Smooth muscle cell (in vitro differentiated cells): ENCODE measurements at regions not wholly inside any gene's neighbourhood (a gene's known extent, or its start where the extent isn't known, plus 50 kb on each side); places are given as distances from the start of the nearest gene placed in this dataset.

Source experiments
- DNase-seq: peaks from one replicate; lab custom pipeline; 2025; ENCODE audit not compliant: unreplicated experiment; lab: John Stamatoyannopoulos, UW
- H2AFZ ChIP-seq: fragments of 200-600 bp; sonication (generic); 2 replicates; pipeline ENCODE4 v1.6.0; 2016; ENCODE audit warnings: antibody characterized with exemption, low read depth, mild to moderate bottlenecking
- H3F3A ChIP-seq: fragments of 200-600 bp; sonication (generic); 2 replicates; pipeline ENCODE4 v1.6.0; 2017; ENCODE audit warnings: antibody characterized with exemption, low read depth
- H3K27ac ChIP-seq: fragments of 200-600 bp; sonication (generic); 2 replicates; pipeline ENCODE4 v1.5.1; 2016; ENCODE audit warnings: low read depth, mild to moderate bottlenecking
- H3K27me3 ChIP-seq: fragments of 200-600 bp; sonication (generic); 2 replicates; pipeline ENCODE4 v1.6.1; 2016; ENCODE audit warnings: low read depth, mild to moderate bottlenecking
- H3K36me3 ChIP-seq: fragments of 200-600 bp; sonication (generic); 2 replicates; pipeline ENCODE4 v1.5.1; 2016; ENCODE audit warnings: low read depth
- H3K4me1 ChIP-seq: fragments of 200-600 bp; sonication (generic); 2 replicates; pipeline ENCODE4 v1.5.1; 2016; ENCODE audit warnings: low read depth
- H3K4me2 ChIP-seq: fragments of 200-600 bp; sonication (generic); 2 replicates; pipeline ENCODE4 v1.6.0; 2016; ENCODE audit warnings: mild to moderate bottlenecking
- H3K4me3 ChIP-seq: fragments of 200-600 bp; sonication (generic); 2 replicates; pipeline ENCODE4 v1.5.1; 2016; ENCODE audit warnings: mild to moderate bottlenecking
- H3K79me2 ChIP-seq: fragments of 200-600 bp; sonication (generic); 2 replicates; pipeline ENCODE4 v1.6.0; 2016; ENCODE audit warnings: low read depth, mild to moderate bottlenecking
- H3K9ac ChIP-seq: fragments of 200-600 bp; sonication (generic); 2 replicates; pipeline ENCODE4 v1.6.0; 2016; ENCODE audit warnings: low read depth
- H3K9me3 ChIP-seq: fragments of 200-600 bp; sonication (generic); replicated peaks from 2 replicates; pipeline ENCODE4 v1.5.1; 2016; ENCODE audit warnings: low read depth
- H4K20me1 ChIP-seq: fragments of 200-600 bp; sonication (generic); 2 replicates; pipeline ENCODE4 v1.6.0; 2016; ENCODE audit warnings: low read depth
- WGBS: methylation state at CpG from one replicate; pipeline ENCODE4 v1.1.7; 2016; ENCODE audit warnings: low lambda C conversion rate; 5-methylcytosine and 5-hydroxymethylcytosine counted together
- TF ChIP-seq, protein P1 (sequence below): fragments of 200-600 bp; sonication (generic); IDR thresholded peaks from 2 replicates; pipeline ENCODE4 v1.5.1; 2017; ENCODE audit warnings: borderline replicate concordance, mild to moderate bottlenecking, antibody characterized with exemption; ENCODE audit not compliant: insufficient read depth, poor library complexity, severe bottlenecking

DNA sequence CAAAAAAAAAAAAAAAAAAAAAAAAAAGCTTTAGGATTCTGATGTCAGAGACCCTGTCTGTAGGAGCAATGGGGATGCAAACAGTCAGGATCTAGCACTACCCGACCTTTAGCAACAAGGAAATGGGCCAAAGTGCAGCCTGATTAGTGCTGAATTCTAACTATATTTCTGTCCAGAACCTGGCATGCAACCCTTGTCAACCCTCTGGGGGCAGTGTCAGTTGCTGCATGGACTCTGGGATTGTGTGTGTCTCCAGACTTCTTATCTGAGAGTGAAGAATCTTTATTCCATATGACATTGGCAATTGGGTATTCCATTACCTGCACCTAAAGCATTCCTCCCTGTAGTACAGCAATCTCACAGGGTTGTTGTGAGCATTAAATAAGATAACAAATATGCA, 120.3 kb upstream of the CRHR1 start:
- no peaks in the 10 kb centered on the region for H3K79me2 ChIP-seq
- H3K4me2 ChIP-seq = no peak overlapping the region
- no peak for DNase-seq
- no peak overlapping the region for H3K27ac ChIP-seq
- H3K4me1 ChIP-seq = no peaks in the 10 kb centered on the region
- TF ChIP-seq, protein P1, sequence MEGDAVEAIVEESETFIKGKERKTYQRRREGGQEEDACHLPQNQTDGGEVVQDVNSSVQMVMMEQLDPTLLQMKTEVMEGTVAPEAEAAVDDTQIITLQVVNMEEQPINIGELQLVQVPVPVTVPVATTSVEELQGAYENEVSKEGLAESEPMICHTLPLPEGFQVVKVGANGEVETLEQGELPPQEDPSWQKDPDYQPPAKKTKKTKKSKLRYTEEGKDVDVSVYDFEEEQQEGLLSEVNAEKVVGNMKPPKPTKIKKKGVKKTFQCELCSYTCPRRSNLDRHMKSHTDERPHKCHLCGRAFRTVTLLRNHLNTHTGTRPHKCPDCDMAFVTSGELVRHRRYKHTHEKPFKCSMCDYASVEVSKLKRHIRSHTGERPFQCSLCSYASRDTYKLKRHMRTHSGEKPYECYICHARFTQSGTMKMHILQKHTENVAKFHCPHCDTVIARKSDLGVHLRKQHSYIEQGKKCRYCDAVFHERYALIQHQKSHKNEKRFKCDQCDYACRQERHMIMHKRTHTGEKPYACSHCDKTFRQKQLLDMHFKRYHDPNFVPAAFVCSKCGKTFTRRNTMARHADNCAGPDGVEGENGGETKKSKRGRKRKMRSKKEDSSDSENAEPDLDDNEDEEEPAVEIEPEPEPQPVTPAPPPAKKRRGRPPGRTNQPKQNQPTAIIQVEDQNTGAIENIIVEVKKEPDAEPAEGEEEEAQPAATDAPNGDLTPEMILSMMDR = no peak
- H3K36me3 ChIP-seq = no peaks in the 10 kb centered on the region
- H3F3A ChIP-seq = no peaks in the 10 kb centered on the region
- no peaks in the 10 kb centered on the region for H3K9me3 ChIP-seq
- no peak overlapping the region for H2AFZ ChIP-seq
- WGBS = 91% methylated on average over 1 of the region's 1 CpG
- no peaks in the 10 kb centered on the region for H4K20me1 ChIP-seq
- no peak overlapping the region for H3K9ac ChIP-seq
- H3K4me3 ChIP-seq = no peak overlapping the region
- peaks cover 15% of the 10 kb centered on the region for H3K27me3 ChIP-seq

DNA sequence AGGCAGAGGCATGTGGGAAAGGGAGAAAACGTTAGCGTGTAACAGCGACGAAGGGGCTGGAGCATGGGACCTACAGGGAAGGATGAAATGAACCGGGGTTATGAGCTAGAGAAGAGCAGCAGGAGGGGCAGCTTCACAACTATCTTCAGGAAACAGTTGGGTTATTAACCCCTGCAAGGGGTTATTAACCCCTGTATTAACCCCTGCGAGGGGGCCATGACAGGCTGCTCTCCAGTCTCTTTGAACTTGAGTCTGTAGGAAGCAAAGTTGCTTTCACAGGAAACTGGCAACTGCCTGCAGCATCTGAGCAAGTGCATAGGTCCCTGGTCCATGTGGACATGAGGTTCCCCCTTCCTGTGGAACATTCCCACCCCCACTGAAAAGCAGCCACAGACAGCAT, 119.2 kb upstream of the CRHR1 start:
- TF ChIP-seq, protein P1 = no peak
- Histone ChIP-seq H2AFZ (no peak overlapping the region), H3K4me3 (no peak overlapping the region), H4K20me1 (no peaks in the 10 kb centered on the region), H3K36me3 (no peaks in the 10 kb centered on the region), H3K9ac (no peak overlapping the region), H3F3A (no peaks in the 10 kb centered on the region), H3K27me3 (peaks cover 22% of the 10 kb centered on the region), H3K79me2 (no peaks in the 10 kb centered on the region), H3K4me2 (no peak overlapping the region), H3K9me3 (no peaks in the 10 kb centered on the region), H3K4me1 (no peaks in the 10 kb centered on the region), H3K27ac (no peak overlapping the region)
- 90% methylated on average over 6 of the region's 6 CpGs for WGBS
- no peak for DNase-seq

DNA sequence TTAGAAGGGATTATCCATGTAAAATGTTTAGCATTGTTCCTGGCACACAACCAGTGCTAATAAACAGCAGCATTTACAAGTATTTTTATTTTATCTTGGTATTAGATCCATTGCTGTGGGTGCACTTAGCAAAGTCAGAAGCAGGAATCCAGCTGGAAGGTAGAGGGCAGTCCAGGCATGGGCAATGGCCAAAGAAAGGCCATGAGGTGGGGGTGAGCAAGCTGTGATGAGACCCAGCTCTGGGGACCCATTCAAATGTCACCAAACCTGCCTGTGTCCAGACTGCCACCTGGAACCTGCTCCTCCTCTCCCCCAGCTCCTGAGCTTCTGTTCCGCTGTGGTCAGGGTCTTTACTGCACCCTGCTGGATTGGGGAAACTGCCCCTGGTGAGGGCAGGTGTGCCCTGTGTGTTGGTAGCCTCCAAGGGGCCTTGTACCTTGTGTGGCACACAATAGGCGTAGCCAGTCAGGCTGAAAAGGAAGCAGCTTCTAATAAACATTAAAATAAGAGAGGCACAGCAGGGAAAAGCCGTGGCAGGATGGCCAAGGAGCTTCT, 118.0 kb upstream of the CRHR1 start:
- Histone ChIP-seq H3K9me3 (no peaks in the 10 kb centered on the region), H3F3A (no peaks in the 10 kb centered on the region), H3K36me3 (no peaks in the 10 kb centered on the region), H2AFZ (no peak overlapping the region), H3K79me2 (no peaks in the 10 kb centered on the region), H3K9ac (no peak overlapping the region), H4K20me1 (no peaks in the 10 kb centered on the region), H3K4me2 (no peak overlapping the region), H3K4me3 (no peak overlapping the region), H3K27ac (no peak overlapping the region), H3K27me3 (peaks cover 19% of the 10 kb centered on the region), H3K4me1 (no peaks in the 10 kb centered on the region)
- TF ChIP-seq, protein P1 = no peak
- no peak for DNase-seq
- WGBS = 78% methylated on average over 3 of the region's 3 CpGs

DNA sequence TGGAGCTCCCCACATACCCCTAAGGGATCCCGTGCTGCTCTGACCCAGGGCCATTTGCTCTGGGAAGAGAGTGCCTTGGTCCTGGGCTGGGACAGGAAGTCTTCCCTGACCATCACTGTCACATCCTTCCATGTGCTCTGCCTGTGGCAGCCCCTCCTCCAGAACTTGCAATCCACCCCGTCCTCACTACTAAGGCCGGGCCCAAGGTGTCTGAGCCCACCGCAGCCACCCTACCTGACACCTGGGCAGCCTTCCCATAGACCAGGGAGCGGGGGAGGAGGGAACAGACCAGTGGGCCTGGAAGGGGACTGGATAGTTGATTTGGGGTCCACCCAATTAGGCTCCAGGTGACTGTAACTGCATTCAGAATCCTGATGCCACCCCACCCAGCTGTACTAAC, 117.5 kb upstream of the CRHR1 start:
- Histone ChIP-seq H4K20me1 (no peaks in the 10 kb centered on the region), H3K9me3 (no peaks in the 10 kb centered on the region), H3K27ac (no peak overlapping the region), H3F3A (no peaks in the 10 kb centered on the region), H3K4me1 (no peaks in the 10 kb centered on the region), H2AFZ (no peak overlapping the region), H3K36me3 (no peaks in the 10 kb centered on the region), H3K27me3 (peaks cover 17% of the 10 kb centered on the region), H3K4me2 (no peak overlapping the region), H3K4me3 (no peak overlapping the region), H3K9ac (no peak overlapping the region), H3K79me2 (no peaks in the 10 kb centered on the region)
- TF ChIP-seq, protein P1 = no peak
- 70% methylated on average over 5 of the region's 5 CpGs for WGBS
- no peak for DNase-seq
